SU-DHL-6 (cell line): ENCODE measurements at regions not wholly inside any gene's neighbourhood (a gene's known extent, or its start where the extent isn't known, plus 50 kb on each side); places are given as distances from the start of the nearest gene placed in this dataset.

Source experiments
- EZH2phosphoT487 ChIP-seq: fragments of 200-600 bp; sonication (generic), shearing (Covaris generic); conservative IDR thresholded peaks from 2 replicates; pipeline ENCODE4 v1.6.1; 2018; ENCODE audit warnings: mild to moderate bottlenecking, antibody characterized with exemption, low read length, moderate library complexity, mixed read lengths
- TF ChIP-seq, protein P1 (sequence below): fragments of 200-600 bp; sonication (generic); IDR thresholded peaks from one replicate; pipeline ENCODE4 v1.5.1; 2017; ENCODE audit warnings: antibody characterized with exemption, mild to moderate bottlenecking, low read length, moderate library complexity; ENCODE audit not compliant: insufficient read depth, poor library complexity, severe bottlenecking

DNA sequence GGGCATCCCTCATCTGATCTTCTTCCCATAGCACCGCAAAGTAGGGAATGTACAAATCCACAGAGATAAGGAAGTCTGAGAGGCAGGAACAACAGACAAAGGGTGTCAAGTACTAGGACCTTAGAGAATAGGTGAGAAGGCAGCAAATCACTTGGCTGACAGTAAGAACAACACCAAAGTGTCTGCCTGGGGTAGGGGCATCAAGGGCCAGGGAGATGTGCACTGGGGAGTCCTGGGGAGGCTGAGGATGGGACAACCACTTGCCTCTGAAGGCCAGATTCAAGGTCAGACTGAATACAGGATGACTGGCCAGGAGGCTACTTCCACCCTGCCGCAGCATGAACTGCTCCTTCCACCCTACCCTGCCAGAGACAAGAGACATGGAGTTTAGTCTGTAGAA, 1040.8 kb downstream of the BCL11B start:
- TF ChIP-seq, protein P1, sequence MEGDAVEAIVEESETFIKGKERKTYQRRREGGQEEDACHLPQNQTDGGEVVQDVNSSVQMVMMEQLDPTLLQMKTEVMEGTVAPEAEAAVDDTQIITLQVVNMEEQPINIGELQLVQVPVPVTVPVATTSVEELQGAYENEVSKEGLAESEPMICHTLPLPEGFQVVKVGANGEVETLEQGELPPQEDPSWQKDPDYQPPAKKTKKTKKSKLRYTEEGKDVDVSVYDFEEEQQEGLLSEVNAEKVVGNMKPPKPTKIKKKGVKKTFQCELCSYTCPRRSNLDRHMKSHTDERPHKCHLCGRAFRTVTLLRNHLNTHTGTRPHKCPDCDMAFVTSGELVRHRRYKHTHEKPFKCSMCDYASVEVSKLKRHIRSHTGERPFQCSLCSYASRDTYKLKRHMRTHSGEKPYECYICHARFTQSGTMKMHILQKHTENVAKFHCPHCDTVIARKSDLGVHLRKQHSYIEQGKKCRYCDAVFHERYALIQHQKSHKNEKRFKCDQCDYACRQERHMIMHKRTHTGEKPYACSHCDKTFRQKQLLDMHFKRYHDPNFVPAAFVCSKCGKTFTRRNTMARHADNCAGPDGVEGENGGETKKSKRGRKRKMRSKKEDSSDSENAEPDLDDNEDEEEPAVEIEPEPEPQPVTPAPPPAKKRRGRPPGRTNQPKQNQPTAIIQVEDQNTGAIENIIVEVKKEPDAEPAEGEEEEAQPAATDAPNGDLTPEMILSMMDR, result no peak
- no peak for TF ChIP-seq EZH2phosphoT487
